Mucosa of rectum (tissue), 2 donors: ENCODE measurements at regions not wholly inside any gene's neighbourhood (a gene's known extent, or its start where the extent isn't known, plus 50 kb on each side); places are given as distances from the start of the nearest gene placed in this dataset.
"Not testable (repeated sequence)": the region's sequence is repeated elsewhere in the genome, so short reads cannot be mapped to it uniquely, and the experiment has no call there.

ENCODE experiments used
- H3K27ac ChIP-seq, 2 donors: one replicate each; pipeline ENCODE4 v1.7.0; 2013; ENCODE audit warnings: inconsistent platforms in 2 of 2, low read depth in 2 of 2, low read length in 2 of 2
- H3K27me3 ChIP-seq, 2 donors: one replicate each; pipeline ENCODE4 v1.7.0; 2013; ENCODE audit warnings: low read length in 2 of 2; ENCODE audit not compliant: control insufficient read depth in 2 of 2, insufficient read depth in 2 of 2
- H3K36me3 ChIP-seq, 2 donors: one replicate each; pipeline ENCODE4 v1.7.0; 2013; ENCODE audit warnings: low read length in 2 of 2; ENCODE audit not compliant: control insufficient read depth in 2 of 2, insufficient read depth in 2 of 2
- H3K4me1 ChIP-seq, 2 donors: one replicate each; pipeline ENCODE4 v1.7.0; 2013; ENCODE audit warnings: low read length in 2 of 2, mild to moderate bottlenecking in 1 of 2; ENCODE audit not compliant: control insufficient read depth in 2 of 2, insufficient read depth in 2 of 2
- H3K4me3 ChIP-seq, 2 donors: one replicate each; pipeline ENCODE4 v1.7.0; 2013; ENCODE audit warnings: low read length in 2 of 2
- H3K9ac ChIP-seq, 2 donors: one replicate each; pipeline ENCODE4 v1.7.0; 2013; ENCODE audit warnings: low read length in 2 of 2, low read depth in 1 of 2, mild to moderate bottlenecking in 1 of 2
- H3K9me3 ChIP-seq, 2 donors: one replicate each; pipeline ENCODE4 v1.7.0; 2013; ENCODE audit warnings: low read length in 2 of 2; ENCODE audit not compliant: control insufficient read depth in 2 of 2
- donor health status: healthy.
- donor health status: Normal muscosa, but diverticular disease.

GRCh38 chr10:42227859-42228258 is 410.5 kb downstream of the ZNF33B start:
- not testable (repeated sequence) for H3K4me3 ChIP-seq, H3K4me1 ChIP-seq, H3K27me3 ChIP-seq, H3K9me3 ChIP-seq, H3K9ac ChIP-seq, H3K27ac ChIP-seq, H3K36me3 ChIP-seq

GRCh38 chr10:42193588-42193987 is 444.8 kb downstream of the ZNF33B start:
- not testable (repeated sequence) for H3K9ac ChIP-seq

GRCh38 chr10:42192450-42192849 is 445.9 kb downstream of the ZNF33B start:
- H3K27me3 ChIP-seq, H3K9ac ChIP-seq, H3K4me1 ChIP-seq, H3K4me3 ChIP-seq, H3K36me3 ChIP-seq, H3K9me3 ChIP-seq, H3K27ac ChIP-seq: not testable (repeated sequence)

More at GRCh38 chr10:42193588-42193987, 444.8 kb downstream of the ZNF33B start:
- not testable (repeated sequence) for H3K4me1 ChIP-seq, H3K27ac ChIP-seq, H3K36me3 ChIP-seq, H3K9me3 ChIP-seq, H3K4me3 ChIP-seq, H3K27me3 ChIP-seq

- H3K4me3 ChIP-seq, H3K9me3 ChIP-seq, H3K27ac ChIP-seq, H3K4me1 ChIP-seq, H3K9ac ChIP-seq, H3K27me3 ChIP-seq, H3K36me3 ChIP-seq: not testable (repeated sequence)
Measured at GRCh38 chr10:42187501-42188195, 450.7 kb downstream of the ZNF33B start.

- H3K4me1 ChIP-seq, H3K27ac ChIP-seq, H3K4me3 ChIP-seq, H3K9me3 ChIP-seq, H3K9ac ChIP-seq, H3K27me3 ChIP-seq, H3K36me3 ChIP-seq: not testable (repeated sequence)
Measured at GRCh38 chr10:42177793-42178689, 460.3 kb downstream of the ZNF33B start.

- no peaks in the 10 kb centered on the region for H3K27me3 ChIP-seq
- H3K4me3 ChIP-seq: no peak overlapping the region
- H3K4me1 ChIP-seq: no peaks in the 10 kb centered on the region
Measured at GRCh38 chr10:42177077-42177792, 461.1 kb downstream of the ZNF33B start.

GRCh38 chr10:42150428-42151061 is 487.8 kb downstream of the ZNF33B start:
- no peaks in the 10 kb centered on the region for H3K27me3 ChIP-seq
- no peaks in the 10 kb centered on the region for H3K4me1 ChIP-seq

More at GRCh38 chr10:42177077-42177792, 461.1 kb downstream of the ZNF33B start:
- Histone ChIP-seq H3K9me3 (no peaks in the 10 kb centered on the region), H3K9ac (no peak overlapping the region), H3K36me3 (no peaks in the 10 kb centered on the region), H3K27ac (no peak overlapping the region)

GRCh38 chr10:42149722-42150427 is 488.5 kb downstream of the ZNF33B start:
- no peaks in the 10 kb centered on the region for H3K27me3 ChIP-seq
- no peaks in the 10 kb centered on the region for H3K4me1 ChIP-seq
- H3K27ac ChIP-seq: no peak overlapping the region
- H3K9ac ChIP-seq: no peak overlapping the region
- H3K4me3 ChIP-seq: no peak overlapping the region
- no peaks in the 10 kb centered on the region for H3K36me3 ChIP-seq
- no peaks in the 10 kb centered on the region for H3K9me3 ChIP-seq

More at GRCh38 chr10:42150428-42151061, 487.8 kb downstream of the ZNF33B start:
- Histone ChIP-seq H3K4me3 (no peak overlapping the region), H3K9ac (no peak overlapping the region), H3K27ac (no peak overlapping the region), H3K9me3 (no peaks in the 10 kb centered on the region), H3K36me3 (no peaks in the 10 kb centered on the region)

- Histone ChIP-seq H3K4me3 (no peak overlapping the region), H3K9ac (no peak overlapping the region), H3K27me3 (no peaks in the 10 kb centered on the region), H3K27ac (no peak overlapping the region), H3K36me3 (no peaks in the 10 kb centered on the region), H3K9me3 (no peaks in the 10 kb centered on the region), H3K4me1 (no peaks in the 10 kb centered on the region)
Measured at GRCh38 chr10:42149027-42149700, 489.2 kb downstream of the ZNF33B start.
